ENCODE measurements at regions not wholly inside any gene's neighbourhood (a gene's known extent, or its start where the extent isn't known, plus 50 kb on each side); places are given as distances from the start of the nearest gene placed in this dataset.

DNA sequence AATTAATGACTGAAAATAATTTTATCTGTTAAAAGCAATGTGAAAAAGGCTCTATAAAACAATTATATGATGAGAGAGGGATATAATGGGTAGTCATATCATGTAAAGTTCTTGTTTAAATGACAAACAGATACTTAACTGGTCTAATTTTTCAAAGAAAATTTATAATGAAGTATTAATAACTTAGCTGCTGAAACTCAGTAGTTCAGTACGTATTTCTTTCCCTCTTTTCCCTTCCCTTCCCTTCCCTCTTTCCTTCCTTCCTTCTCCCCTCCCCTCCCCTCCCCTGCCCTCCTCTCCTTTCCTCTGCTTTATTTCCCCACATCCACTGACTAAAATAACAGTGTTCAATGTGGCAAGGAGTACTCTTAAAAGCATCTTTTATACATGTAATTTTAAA lies 123.1 kb upstream of the PTGFR start:
- H3K9me3 ChIP-seq (ENCODE audit: control insufficient read depth, insufficient read depth, low read depth, low read length), result no peaks in the 10 kb centered on the region
- no peak overlapping the region for H3K27ac ChIP-seq (ENCODE audit: extremely low read depth, low read depth, low read length)
- ChIA-PET CTCF (no interaction called here), POLR2A (no interaction called here)
- no peak overlapping the region for H3K4me3 ChIP-seq (ENCODE audit: low read depth, low read length)
- TF ChIP-seq ZBTB48 (tag by site-specific recombination; IDR thresholded peaks at IDR 0.05) (no peak), ZNF248 (tag by site-specific recombination; IDR thresholded peaks at IDR 0.05) (no peak), ZNF623 (tag by site-specific recombination; IDR thresholded peaks at IDR 0.05) (no peak), ZNF133 (tag by site-specific recombination; IDR thresholded peaks at IDR 0.05) (no peak), TRIM28 (IDR thresholded peaks at IDR 0.05; ENCODE audit: borderline replicate concordance, low read length) (no peak), ZNF585B (tag by site-specific recombination; IDR thresholded peaks at IDR 0.05) (no peak), ZNF785 (tag by site-specific recombination; IDR thresholded peaks at IDR 0.05) (no peak), ZNF621 (tag by site-specific recombination; IDR thresholded peaks at IDR 0.05) (no peak), OVOL3 (tag by site-specific recombination; IDR thresholded peaks at IDR 0.05) (no peak), ZNF391 (tag by site-specific recombination; IDR thresholded peaks at IDR 0.05; ENCODE audit: borderline replicate concordance, low read depth) (no peak), RBAK (tag by site-specific recombination; IDR thresholded peaks at IDR 0.05) (no peak), ZNF138 (tag by site-specific recombination; IDR thresholded peaks at IDR 0.05; ENCODE audit: borderline replicate concordance) (no peak), ZNF10 (tag by site-specific recombination; IDR thresholded peaks at IDR 0.05) (no peak), HOXD13 (CRISPR knock-in tag; IDR thresholded peaks at IDR 0.05; ENCODE audit: borderline replicate concordance) (no peak), ZNF600 (tag by site-specific recombination; IDR thresholded peaks at IDR 0.05) (no peak)
- TF ChIP-seq, protein P1, sequence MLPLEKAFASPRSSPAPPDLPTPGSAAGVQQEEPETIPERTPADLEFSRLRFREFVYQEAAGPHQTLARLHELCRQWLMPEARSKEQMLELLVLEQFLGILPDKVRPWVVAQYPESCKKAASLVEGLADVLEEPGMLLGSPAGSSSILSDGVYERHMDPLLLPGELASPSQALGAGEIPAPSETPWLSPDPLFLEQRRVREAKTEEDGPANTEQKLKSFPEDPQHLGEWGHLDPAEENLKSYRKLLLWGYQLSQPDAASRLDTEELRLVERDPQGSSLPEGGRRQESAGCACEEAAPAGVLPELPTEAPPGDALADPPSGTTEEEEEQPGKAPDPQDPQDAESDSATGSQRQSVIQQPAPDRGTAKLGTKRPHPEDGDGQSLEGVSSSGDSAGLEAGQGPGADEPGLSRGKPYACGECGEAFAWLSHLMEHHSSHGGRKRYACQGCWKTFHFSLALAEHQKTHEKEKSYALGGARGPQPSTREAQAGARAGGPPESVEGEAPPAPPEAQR (tag by site-specific recombination; IDR thresholded peaks at IDR 0.05), result no peak
- TF ChIP-seq, protein P2, sequence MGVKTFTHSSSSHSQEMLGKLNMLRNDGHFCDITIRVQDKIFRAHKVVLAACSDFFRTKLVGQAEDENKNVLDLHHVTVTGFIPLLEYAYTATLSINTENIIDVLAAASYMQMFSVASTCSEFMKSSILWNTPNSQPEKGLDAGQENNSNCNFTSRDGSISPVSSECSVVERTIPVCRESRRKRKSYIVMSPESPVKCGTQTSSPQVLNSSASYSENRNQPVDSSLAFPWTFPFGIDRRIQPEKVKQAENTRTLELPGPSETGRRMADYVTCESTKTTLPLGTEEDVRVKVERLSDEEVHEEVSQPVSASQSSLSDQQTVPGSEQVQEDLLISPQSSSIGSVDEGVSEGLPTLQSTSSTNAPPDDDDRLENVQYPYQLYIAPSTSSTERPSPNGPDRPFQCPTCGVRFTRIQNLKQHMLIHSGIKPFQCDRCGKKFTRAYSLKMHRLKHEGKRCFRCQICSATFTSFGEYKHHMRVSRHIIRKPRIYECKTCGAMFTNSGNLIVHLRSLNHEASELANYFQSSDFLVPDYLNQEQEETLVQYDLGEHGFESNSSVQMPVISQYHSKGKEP (tag by site-specific recombination; IDR thresholded peaks at IDR 0.05), result no peak
- TF ChIP-seq, protein P3, sequence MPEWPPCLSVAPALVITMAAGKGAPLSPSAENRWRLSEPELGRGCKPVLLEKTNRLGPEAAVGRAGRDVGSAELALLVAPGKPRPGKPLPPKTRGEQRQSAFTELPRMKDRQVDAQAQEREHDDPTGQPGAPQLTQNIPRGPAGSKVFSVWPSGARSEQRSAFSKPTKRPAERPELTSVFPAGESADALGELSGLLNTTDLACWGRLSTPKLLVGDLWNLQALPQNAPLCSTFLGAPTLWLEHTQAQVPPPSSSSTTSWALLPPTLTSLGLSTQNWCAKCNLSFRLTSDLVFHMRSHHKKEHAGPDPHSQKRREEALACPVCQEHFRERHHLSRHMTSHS (tag by site-specific recombination; IDR thresholded peaks at IDR 0.05), result no peak
- TF ChIP-seq, protein P4, sequence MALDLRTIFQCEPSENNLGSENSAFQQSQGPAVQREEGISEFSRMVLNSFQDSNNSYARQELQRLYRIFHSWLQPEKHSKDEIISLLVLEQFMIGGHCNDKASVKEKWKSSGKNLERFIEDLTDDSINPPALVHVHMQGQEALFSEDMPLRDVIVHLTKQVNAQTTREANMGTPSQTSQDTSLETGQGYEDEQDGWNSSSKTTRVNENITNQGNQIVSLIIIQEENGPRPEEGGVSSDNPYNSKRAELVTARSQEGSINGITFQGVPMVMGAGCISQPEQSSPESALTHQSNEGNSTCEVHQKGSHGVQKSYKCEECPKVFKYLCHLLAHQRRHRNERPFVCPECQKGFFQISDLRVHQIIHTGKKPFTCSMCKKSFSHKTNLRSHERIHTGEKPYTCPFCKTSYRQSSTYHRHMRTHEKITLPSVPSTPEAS (tag by site-specific recombination; IDR thresholded peaks at IDR 0.05), result no peak
- TF ChIP-seq, protein P5, sequence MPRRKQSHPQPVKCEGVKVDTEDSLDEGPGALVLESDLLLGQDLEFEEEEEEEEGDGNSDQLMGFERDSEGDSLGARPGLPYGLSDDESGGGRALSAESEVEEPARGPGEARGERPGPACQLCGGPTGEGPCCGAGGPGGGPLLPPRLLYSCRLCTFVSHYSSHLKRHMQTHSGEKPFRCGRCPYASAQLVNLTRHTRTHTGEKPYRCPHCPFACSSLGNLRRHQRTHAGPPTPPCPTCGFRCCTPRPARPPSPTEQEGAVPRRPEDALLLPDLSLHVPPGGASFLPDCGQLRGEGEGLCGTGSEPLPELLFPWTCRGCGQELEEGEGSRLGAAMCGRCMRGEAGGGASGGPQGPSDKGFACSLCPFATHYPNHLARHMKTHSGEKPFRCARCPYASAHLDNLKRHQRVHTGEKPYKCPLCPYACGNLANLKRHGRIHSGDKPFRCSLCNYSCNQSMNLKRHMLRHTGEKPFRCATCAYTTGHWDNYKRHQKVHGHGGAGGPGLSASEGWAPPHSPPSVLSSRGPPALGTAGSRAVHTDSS (tag by site-specific recombination; IDR thresholded peaks at IDR 0.05), result no peak
- H3K4me1 ChIP-seq (ENCODE audit: control insufficient read depth, insufficient read depth, low read length), result no peaks in the 10 kb centered on the region
- no peaks in the 10 kb centered on the region for H3K36me3 ChIP-seq (ENCODE audit: control insufficient read depth in 2 of 2, insufficient read depth in 1 of 2, low read length in 2 of 2)

DNA sequence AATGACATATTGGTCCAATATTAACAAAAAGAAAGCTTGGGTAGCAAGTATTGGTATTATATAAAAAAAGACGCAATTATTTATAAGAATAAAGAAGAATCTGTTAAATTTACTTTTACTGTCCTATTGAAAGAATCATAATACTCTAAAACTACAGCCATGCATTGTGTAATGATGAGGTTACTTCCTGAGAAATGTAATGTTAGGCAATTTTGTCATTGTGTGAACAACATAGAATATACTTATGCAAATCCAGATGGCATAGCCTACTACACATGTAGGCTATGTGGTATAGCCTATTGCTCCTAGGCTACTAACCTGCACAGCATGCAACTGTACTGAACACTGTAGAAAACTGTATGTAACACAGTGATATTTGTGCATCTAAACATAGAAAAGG lies 121.2 kb upstream of the PTGFR start:
- no peaks in the 10 kb centered on the region for H3K4me1 ChIP-seq (ENCODE audit: control insufficient read depth, insufficient read depth, low read length)
- no peak overlapping the region for H3K27ac ChIP-seq (ENCODE audit: extremely low read depth, low read depth, low read length)
- CTCF ChIA-PET, result no interaction called here
- H3K4me3 ChIP-seq (ENCODE audit: low read depth, low read length), result no peak overlapping the region
- H3K36me3 ChIP-seq (ENCODE audit: control insufficient read depth in 2 of 2, insufficient read depth in 1 of 2, low read length in 2 of 2), result no peaks in the 10 kb centered on the region
- H3K9me3 ChIP-seq (ENCODE audit: control insufficient read depth, insufficient read depth, low read depth, low read length), result no peaks in the 10 kb centered on the region
- POLR2A ChIA-PET, result no interaction called here
- TF ChIP-seq, protein P4 (tag by site-specific recombination; IDR thresholded peaks at IDR 0.05), result no peak
- TF ChIP-seq KLF9 (tag by site-specific recombination; IDR thresholded peaks at IDR 0.05; ENCODE audit: low read depth), result no peak
- TF ChIP-seq ZNF664 (tag by site-specific recombination; IDR thresholded peaks at IDR 0.05), result no peak
- TF ChIP-seq, protein P6, sequence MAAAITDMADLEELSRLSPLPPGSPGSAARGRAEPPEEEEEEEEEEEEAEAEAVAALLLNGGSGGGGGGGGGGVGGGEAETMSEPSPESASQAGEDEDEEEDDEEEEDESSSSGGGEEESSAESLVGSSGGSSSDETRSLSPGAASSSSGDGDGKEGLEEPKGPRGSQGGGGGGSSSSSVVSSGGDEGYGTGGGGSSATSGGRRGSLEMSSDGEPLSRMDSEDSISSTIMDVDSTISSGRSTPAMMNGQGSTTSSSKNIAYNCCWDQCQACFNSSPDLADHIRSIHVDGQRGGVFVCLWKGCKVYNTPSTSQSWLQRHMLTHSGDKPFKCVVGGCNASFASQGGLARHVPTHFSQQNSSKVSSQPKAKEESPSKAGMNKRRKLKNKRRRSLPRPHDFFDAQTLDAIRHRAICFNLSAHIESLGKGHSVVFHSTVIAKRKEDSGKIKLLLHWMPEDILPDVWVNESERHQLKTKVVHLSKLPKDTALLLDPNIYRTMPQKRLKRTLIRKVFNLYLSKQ (tag by site-specific recombination; IDR thresholded peaks at IDR 0.05; ENCODE audit: borderline replicate concordance), result no peak
- no peak for TF ChIP-seq ZNF248 (tag by site-specific recombination; IDR thresholded peaks at IDR 0.05)
- no peak for TF ChIP-seq ZNF670 (tag by site-specific recombination; IDR thresholded peaks at IDR 0.05; ENCODE audit: low read depth)
- TF ChIP-seq, protein P7, sequence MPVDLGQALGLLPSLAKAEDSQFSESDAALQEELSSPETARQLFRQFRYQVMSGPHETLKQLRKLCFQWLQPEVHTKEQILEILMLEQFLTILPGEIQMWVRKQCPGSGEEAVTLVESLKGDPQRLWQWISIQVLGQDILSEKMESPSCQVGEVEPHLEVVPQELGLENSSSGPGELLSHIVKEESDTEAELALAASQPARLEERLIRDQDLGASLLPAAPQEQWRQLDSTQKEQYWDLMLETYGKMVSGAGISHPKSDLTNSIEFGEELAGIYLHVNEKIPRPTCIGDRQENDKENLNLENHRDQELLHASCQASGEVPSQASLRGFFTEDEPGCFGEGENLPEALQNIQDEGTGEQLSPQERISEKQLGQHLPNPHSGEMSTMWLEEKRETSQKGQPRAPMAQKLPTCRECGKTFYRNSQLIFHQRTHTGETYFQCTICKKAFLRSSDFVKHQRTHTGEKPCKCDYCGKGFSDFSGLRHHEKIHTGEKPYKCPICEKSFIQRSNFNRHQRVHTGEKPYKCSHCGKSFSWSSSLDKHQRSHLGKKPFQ (tag by site-specific recombination; IDR thresholded peaks at IDR 0.05), result no peak
- no peak for TF ChIP-seq ZNF132 (tag by site-specific recombination; IDR thresholded peaks at IDR 0.05; ENCODE audit: borderline replicate concordance)

Data from HEK293 (cell line).